Tibial nerve (tissue), 4 donors: ENCODE measurements at regions not wholly inside any gene's neighbourhood (a gene's known extent, or its start where the extent isn't known, plus 50 kb on each side); places are given as distances from the start of the nearest gene placed in this dataset.

Source experiments
- CTCF ChIP-seq, 5 experiments: fragments of 200-600 bp in 3 of 5; fragments of 450-650 bp in 2 of 5; sonication (generic) in 3 of 5; IDR thresholded peaks; one replicate each; pipeline ENCODE4 v1.5.1; 2016 to 2019; ENCODE audit warnings: antibody characterized with exemption in 5 of 5, mild to moderate bottlenecking in 3 of 5, moderate library complexity in 2 of 5
- EP300 ChIP-seq, 2 donors: sonication (generic); formaldehyde crosslinking; IDR thresholded peaks; one replicate each; pipeline ENCODE4 v1.6.1; 2017; ENCODE audit warnings: antibody characterized with exemption in 2 of 2, mild to moderate bottlenecking in 1 of 2
- POLR2A ChIP-seq, 2 donors: fragments of 450-650 bp; IDR thresholded peaks; one replicate each; pipeline ENCODE4 v1.6.1; 2017; ENCODE audit warnings: antibody characterized with exemption in 2 of 2, mild to moderate bottlenecking in 2 of 2, moderate library complexity in 2 of 2

- TF ChIP-seq CTCF (IDR thresholded peaks at IDR 0.05) (no peak), POLR2A (IDR thresholded peaks at IDR 0.05) (no peak), EP300 (IDR thresholded peaks at IDR 0.05) (no peak)
These were observed 80.4 kb upstream of the CALN1 start for GRCh38 chr7:72492461-72493065.
